ENCODE measurements at regions not wholly inside any gene's neighbourhood (a gene's known extent, or its start where the extent isn't known, plus 50 kb on each side); places are given as distances from the start of the nearest gene placed in this dataset.

DNA sequence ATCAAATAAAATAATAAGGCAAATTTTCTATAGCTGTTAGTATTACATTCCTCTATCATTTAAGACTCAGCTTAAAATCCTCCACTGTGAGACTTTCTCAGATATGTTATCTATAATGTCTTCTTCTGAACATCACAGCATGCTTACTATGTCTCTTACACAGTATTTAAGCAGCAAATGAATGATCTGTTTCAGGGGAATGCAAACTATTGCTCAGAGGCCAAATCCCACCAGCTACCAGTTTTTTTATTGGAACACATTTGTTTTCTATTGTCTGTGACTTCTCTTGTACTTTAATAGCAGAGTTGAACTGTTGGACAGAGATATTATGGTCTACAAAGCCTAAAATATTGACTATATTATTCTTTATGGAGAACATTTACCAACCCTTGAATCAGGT is 59.6 kb downstream of the C3orf38 start:
- no peaks in the 10 kb centered on the region for H3K9me3 Mint-ChIP-seq
- DNase-seq (ENCODE audit: low spot score) (no peak), ATAC-seq (no peak)
- H3K27me3 Mint-ChIP-seq: peaks cover 0 to 14% of the 10 kb centered on the region in 2 donors
- H3K36me3 Mint-ChIP-seq: no peaks in the 10 kb centered on the region
- no peak overlapping the region for H3K4me3 Mint-ChIP-seq
- no peaks in the 10 kb centered on the region for H3K4me1 Mint-ChIP-seq (ENCODE audit: low read depth in 2 of 2)
- H3K27ac Mint-ChIP-seq: no peak overlapping the region

GRCh38 chr3:88211096-88211890 is 61.5 kb downstream of the C3orf38 start:
- Mint-ChIP-seq H3K27me3 (peaks cover 0 to 14% of the 10 kb centered on the region in 2 donors), H3K36me3 (no peaks in the 10 kb centered on the region), H3K27ac (no peak overlapping the region), H3K4me1 (ENCODE audit: low read depth in 2 of 2) (no peaks in the 10 kb centered on the region), H3K9me3 (no peaks in the 10 kb centered on the region), H3K4me3 (no peak overlapping the region)
- no peak for ATAC-seq
- DNase-seq (ENCODE audit: low spot score): no peak

- Mint-ChIP-seq H3K27me3 (peaks cover 0 to 8% of the 10 kb centered on the region in 2 donors), H3K4me3 (no peak overlapping the region), H3K36me3 (no peaks in the 10 kb centered on the region), H3K9me3 (no peaks in the 10 kb centered on the region), H3K27ac (no peak overlapping the region), H3K4me1 (ENCODE audit: low read depth in 2 of 2) (no peaks in the 10 kb centered on the region)
- DNase-seq (ENCODE audit: low spot score) (no peak), ATAC-seq (no peak)
Observed at GRCh38 chr3:88219138-88219792, 69.5 kb downstream of the C3orf38 start.

DNA sequence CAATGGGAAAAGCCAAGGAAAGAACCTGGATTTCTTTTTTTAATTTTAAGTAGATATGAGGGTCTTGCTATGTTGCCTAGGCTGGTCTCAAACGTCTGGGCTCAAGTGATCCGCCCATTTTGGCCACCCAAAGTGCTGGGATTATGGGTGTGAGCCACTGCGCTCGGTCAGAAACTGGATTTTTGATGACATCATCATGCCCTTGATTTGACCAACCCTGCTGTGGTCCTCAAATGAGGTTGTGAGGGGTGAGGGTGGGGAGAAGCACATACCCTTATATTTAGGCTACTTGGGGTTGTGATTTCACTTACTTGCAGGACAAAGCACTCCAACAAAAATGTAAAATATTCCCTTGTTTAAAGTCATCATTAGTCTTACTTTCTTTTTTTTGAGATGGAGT is 70.4 kb downstream of the C3orf38 start:
- no peak overlapping the region for H3K4me3 Mint-ChIP-seq
- H3K27me3 Mint-ChIP-seq: peaks cover 0 to 8% of the 10 kb centered on the region in 2 donors
- H3K4me1 Mint-ChIP-seq (ENCODE audit: low read depth in 2 of 2): no peaks in the 10 kb centered on the region
- no peak for ATAC-seq
- H3K36me3 Mint-ChIP-seq: no peaks in the 10 kb centered on the region
- DNase-seq (ENCODE audit: low spot score): no peak
- no peak overlapping the region for H3K27ac Mint-ChIP-seq
- no peaks in the 10 kb centered on the region for H3K9me3 Mint-ChIP-seq

DNA sequence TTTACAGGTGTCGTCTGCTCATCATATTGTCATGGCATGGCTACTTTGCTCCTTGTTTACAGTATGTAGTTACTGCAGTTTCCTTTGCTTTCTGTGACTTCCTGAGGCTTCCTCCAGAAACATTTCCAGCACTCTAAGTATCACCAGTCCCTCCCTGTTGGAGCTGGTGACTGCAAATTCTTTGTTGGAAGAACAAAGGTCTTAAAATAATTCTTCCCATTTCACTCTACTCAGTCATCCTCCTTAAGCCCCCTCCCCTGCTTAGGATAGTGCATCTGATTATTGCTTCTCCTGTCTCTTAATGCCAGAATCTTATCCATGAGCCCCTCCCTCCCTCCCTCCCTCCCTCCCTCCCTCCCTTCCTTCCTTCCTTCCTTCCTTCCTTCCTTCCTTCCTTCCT is 72.0 kb downstream of the C3orf38 start:
- Mint-ChIP-seq H3K4me1 (ENCODE audit: low read depth in 2 of 2) (no peaks in the 10 kb centered on the region), H3K27ac (no peak overlapping the region), H3K4me3 (no peak overlapping the region), H3K9me3 (no peaks in the 10 kb centered on the region), H3K27me3 (peaks cover 0 to 8% of the 10 kb centered on the region in 2 donors), H3K36me3 (no peaks in the 10 kb centered on the region)
- ATAC-seq (no peak), DNase-seq (ENCODE audit: low spot score) (no peak)

- Mint-ChIP-seq H3K36me3 (no peaks in the 10 kb centered on the region), H3K9me3 (no peaks in the 10 kb centered on the region), H3K27me3 (peaks cover 0 to 8% of the 10 kb centered on the region in 2 donors), H3K4me3 (no peak overlapping the region), H3K27ac (no peak overlapping the region), H3K4me1 (ENCODE audit: low read depth in 2 of 2) (no peaks in the 10 kb centered on the region)
- ATAC-seq (no peak), DNase-seq (ENCODE audit: low spot score) (no peak)
Observed at GRCh38 chr3:88222343-88222742, 72.6 kb downstream of the C3orf38 start.

GRCh38 chr3:88225326-88226008 is 75.7 kb downstream of the C3orf38 start:
- H3K27me3 Mint-ChIP-seq: no peaks in the 10 kb centered on the region
- ATAC-seq (no peak), DNase-seq (ENCODE audit: low spot score) (no peak)
- no peak overlapping the region for H3K4me3 Mint-ChIP-seq
- H3K27ac Mint-ChIP-seq: no peak overlapping the region
- H3K4me1 Mint-ChIP-seq (ENCODE audit: low read depth in 2 of 2): no peaks in the 10 kb centered on the region
- peaks cover 3% of the 10 kb centered on the region for H3K9me3 Mint-ChIP-seq
- H3K36me3 Mint-ChIP-seq: no peaks in the 10 kb centered on the region

DNA sequence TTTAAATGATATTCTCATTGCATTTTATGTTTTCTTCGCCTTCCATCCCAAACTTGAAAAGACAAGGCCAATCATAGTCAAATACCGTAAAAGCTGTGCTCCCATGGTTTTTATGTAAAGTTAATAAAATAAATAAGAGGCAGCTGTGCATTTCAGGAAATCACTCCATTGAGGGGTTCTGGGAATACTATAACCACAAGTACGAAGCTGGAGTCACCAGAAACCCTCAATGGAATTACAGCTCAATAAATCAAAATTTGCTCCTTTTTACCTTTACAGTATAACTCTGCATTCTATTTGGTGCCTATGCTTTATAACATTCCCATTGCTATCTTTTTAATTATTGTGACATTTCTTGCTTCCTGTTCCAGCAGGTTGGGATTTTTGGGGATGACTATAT is 77.2 kb downstream of the C3orf38 start:
- no peaks in the 10 kb centered on the region for H3K27me3 Mint-ChIP-seq
- ATAC-seq: no peak
- H3K9me3 Mint-ChIP-seq: peaks cover 3% of the 10 kb centered on the region
- no peaks in the 10 kb centered on the region for H3K4me1 Mint-ChIP-seq (ENCODE audit: low read depth in 2 of 2)
- no peak for DNase-seq (ENCODE audit: low spot score)
- H3K4me3 Mint-ChIP-seq: no peak overlapping the region
- H3K36me3 Mint-ChIP-seq: no peaks in the 10 kb centered on the region
- H3K27ac Mint-ChIP-seq: no peak overlapping the region

GRCh38 chr3:88230638-88231037 is 80.9 kb downstream of the C3orf38 start:
- no peak for ATAC-seq

DNA sequence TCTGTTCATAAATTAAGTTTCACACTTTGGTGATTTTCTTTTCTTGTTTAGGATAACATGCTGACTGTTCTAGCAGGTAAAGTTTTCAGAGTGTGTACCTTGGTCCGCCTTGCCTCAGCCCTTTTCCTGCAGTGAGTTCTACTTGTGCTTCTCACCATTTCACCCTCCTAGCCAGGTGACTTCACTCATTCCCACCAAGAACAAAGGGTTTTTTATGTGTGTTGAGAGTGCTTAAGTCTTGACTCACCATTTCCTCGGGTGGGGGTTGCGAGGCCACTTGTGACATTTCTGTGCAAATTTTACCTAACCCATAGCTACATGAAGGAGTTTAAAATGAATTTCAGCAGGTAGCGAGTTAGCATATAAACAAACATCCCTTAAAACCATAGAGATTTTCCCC is 81.4 kb downstream of the C3orf38 start:
- peaks cover 3% of the 10 kb centered on the region for H3K9me3 Mint-ChIP-seq
- no peaks in the 10 kb centered on the region for H3K4me1 Mint-ChIP-seq (ENCODE audit: low read depth in 2 of 2)
- ATAC-seq: no peak

More at GRCh38 chr3:88230638-88231037, 80.9 kb downstream of the C3orf38 start:
- Mint-ChIP-seq H3K9me3 (peaks cover 3% of the 10 kb centered on the region), H3K36me3 (no peaks in the 10 kb centered on the region), H3K4me3 (no peak overlapping the region), H3K27me3 (no peaks in the 10 kb centered on the region), H3K27ac (no peak overlapping the region), H3K4me1 (ENCODE audit: low read depth in 2 of 2) (no peaks in the 10 kb centered on the region)
- no peak for DNase-seq (ENCODE audit: low spot score)

GRCh38 chr3:88231632-88232031 is 81.9 kb downstream of the C3orf38 start:
- Mint-ChIP-seq H3K4me1 (ENCODE audit: low read depth in 2 of 2) (no peaks in the 10 kb centered on the region), H3K4me3 (no peak overlapping the region), H3K9me3 (peaks cover 3% of the 10 kb centered on the region), H3K36me3 (no peaks in the 10 kb centered on the region), H3K27ac (no peak overlapping the region), H3K27me3 (no peaks in the 10 kb centered on the region)
- ATAC-seq: no peak
- no peak for DNase-seq (ENCODE audit: low spot score)

More for the DNA sequence above, 81.4 kb downstream of the C3orf38 start:
- Mint-ChIP-seq H3K4me3 (no peak overlapping the region), H3K27me3 (no peaks in the 10 kb centered on the region), H3K36me3 (no peaks in the 10 kb centered on the region), H3K27ac (no peak overlapping the region)
- DNase-seq (ENCODE audit: low spot score): no peak

DNA sequence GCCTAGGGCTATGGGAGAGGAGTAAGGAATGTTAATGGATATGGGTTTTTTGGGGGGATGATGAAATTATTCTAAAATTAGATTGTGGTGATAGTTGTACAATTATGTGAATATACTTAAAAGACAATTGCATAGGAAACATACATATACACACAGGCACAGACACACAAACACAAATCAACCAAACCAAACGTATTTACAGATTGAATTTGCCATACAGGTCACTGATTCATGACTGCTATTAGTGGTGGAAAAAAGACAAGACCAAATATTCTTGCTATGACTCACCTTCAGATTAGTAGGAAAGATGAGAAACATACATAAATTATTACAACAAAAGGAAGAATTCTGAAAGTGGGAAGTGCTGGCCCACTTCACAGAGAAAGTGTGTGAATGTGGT is 85.3 kb downstream of the C3orf38 start:
- DNase-seq (ENCODE audit: low spot score): no peak
- Mint-ChIP-seq H3K4me3 (no peak overlapping the region), H3K9me3 (no peaks in the 10 kb centered on the region), H3K36me3 (no peaks in the 10 kb centered on the region), H3K27ac (no peak overlapping the region), H3K4me1 (ENCODE audit: low read depth in 2 of 2) (no peaks in the 10 kb centered on the region), H3K27me3 (no peaks in the 10 kb centered on the region)
- no peak for ATAC-seq

DNA sequence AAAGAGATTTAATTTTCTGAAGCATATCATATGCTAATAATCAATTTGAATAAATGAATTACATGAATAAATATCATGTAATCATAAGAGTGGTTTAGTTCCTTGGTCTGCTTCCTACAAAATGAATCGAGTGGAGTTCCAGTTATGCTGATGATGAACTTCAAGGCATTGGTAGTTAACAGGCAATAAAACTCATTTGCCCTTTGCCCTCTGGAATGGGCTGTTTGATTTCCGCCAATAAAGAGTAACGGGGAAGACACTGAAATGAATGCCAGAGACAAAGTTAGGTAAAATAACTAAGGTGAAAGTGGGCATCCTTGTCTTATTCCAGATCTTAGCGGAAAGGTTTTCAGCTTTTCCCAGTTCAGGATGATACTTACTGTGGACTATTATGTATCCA is 90.1 kb downstream of the C3orf38 start:
- no peaks in the 10 kb centered on the region for H3K4me1 Mint-ChIP-seq (ENCODE audit: low read depth in 2 of 2)
- H3K4me3 Mint-ChIP-seq: no peak overlapping the region
- no peak overlapping the region for H3K27ac Mint-ChIP-seq
- H3K9me3 Mint-ChIP-seq: peaks cover 3% of the 10 kb centered on the region
- no peaks in the 10 kb centered on the region for H3K36me3 Mint-ChIP-seq
- H3K27me3 Mint-ChIP-seq: no peaks in the 10 kb centered on the region
- no peak for DNase-seq (ENCODE audit: low spot score)
- ATAC-seq: no peak

DNA sequence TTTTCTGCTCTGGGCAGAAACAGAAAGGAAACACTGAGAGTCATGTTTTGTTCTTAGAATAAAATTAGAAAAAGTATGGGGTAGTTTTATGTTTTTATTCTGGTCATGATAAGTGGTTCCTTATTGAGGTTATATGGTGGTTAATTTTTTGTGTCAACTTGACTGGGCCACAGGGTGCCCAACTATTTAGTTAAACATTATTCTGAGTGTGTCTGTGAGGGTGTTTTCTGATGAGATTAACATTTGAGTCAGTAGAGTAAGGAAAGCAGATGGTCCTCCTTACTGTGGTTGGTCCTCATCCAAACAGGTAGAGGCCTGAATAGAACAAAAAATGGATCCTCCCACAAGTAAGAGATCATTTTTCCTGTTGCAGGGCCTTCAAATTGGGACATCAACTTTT is 98.9 kb downstream of the C3orf38 start:
- no peak overlapping the region for H3K4me3 Mint-ChIP-seq
- peaks cover 19% of the 10 kb centered on the region for H3K9me3 Mint-ChIP-seq
- DNase-seq (ENCODE audit: low spot score) (no peak), ATAC-seq (no peak)
- H3K36me3 Mint-ChIP-seq: peaks cover 6% of the 10 kb centered on the region
- H3K4me1 Mint-ChIP-seq (ENCODE audit: low read depth in 2 of 2): no peaks in the 10 kb centered on the region
- no peak overlapping the region for H3K27ac Mint-ChIP-seq
- H3K27me3 Mint-ChIP-seq: no peaks in the 10 kb centered on the region
